ENCODE measurements at regions not wholly inside any gene's neighbourhood (a gene's known extent, or its start where the extent isn't known, plus 50 kb on each side); places are given as distances from the start of the nearest gene placed in this dataset.

- WGBS, 2 donors: 47 to 54% methylated on average over 4 of the region's 4 CpGs
- no peak for DNase-seq
- Histone ChIP-seq H3K4me3 (no peak overlapping the region), H3K4me1 (no peaks in the 10 kb centered on the region), H3K36me3 (ENCODE audit: low read depth, missing control alignments) (no peaks in the 10 kb centered on the region), H3K27me3 (no peaks in the 10 kb centered on the region), H3K9me3 (no peaks in the 10 kb centered on the region), H3K27ac (no peak overlapping the region)
- no peak for TF ChIP-seq POLR2A (IDR thresholded peaks at IDR 0.05)
- TF ChIP-seq CTCF (IDR thresholded peaks at IDR 0.05): no peak
- intact Hi-C loops (cut with DNase I; ENCODE audit: low total_unique reads): no loop called here
These were observed 92.5 kb upstream of the HDGFL1 start for GRCh38 chr6:22476811-22477390.

GRCh38 chr6:22497276-22497675, 72.1 kb upstream of the HDGFL1 start:
- no peaks in the 10 kb centered on the region for H3K9me3 ChIP-seq
- no peaks in the 10 kb centered on the region for H3K36me3 ChIP-seq (ENCODE audit: low read depth, missing control alignments)
- WGBS, 2 donors: 90 to 95% methylated on average over 3 of the region's 3 CpGs
- TF ChIP-seq CTCF (IDR thresholded peaks at IDR 0.05): no peak
- no peak for TF ChIP-seq POLR2A (IDR thresholded peaks at IDR 0.05)
- no peaks in the 10 kb centered on the region for H3K4me1 ChIP-seq
- intact Hi-C loops (cut with DNase I; ENCODE audit: low total_unique reads): no loop called here
- DNase-seq: no peak
- H3K27me3 ChIP-seq: no peaks in the 10 kb centered on the region
- no peak overlapping the region for H3K4me3 ChIP-seq
- H3K27ac ChIP-seq: no peak overlapping the region

- no peak for TF ChIP-seq CTCF (IDR thresholded peaks at IDR 0.05)
- no peak for TF ChIP-seq POLR2A (IDR thresholded peaks at IDR 0.05)
- DNase-seq: no peak
These were observed 69.6 kb upstream of the HDGFL1 start for GRCh38 chr6:22499815-22500214.

GRCh38 chr6:22506496-22506895, 62.9 kb upstream of the HDGFL1 start:
- H3K4me3 ChIP-seq: no peak overlapping the region
- H3K27ac ChIP-seq: no peak overlapping the region
- no peaks in the 10 kb centered on the region for H3K27me3 ChIP-seq
- TF ChIP-seq CTCF (IDR thresholded peaks at IDR 0.05) (no peak), POLR2A (IDR thresholded peaks at IDR 0.05) (no peak)
- no peaks in the 10 kb centered on the region for H3K9me3 ChIP-seq
- intact Hi-C loops (cut with DNase I; ENCODE audit: low total_unique reads): no loop called here
- WGBS, 2 donors: 72 to 75% methylated on average over 8 of the region's 8 CpGs
- no peak for DNase-seq
- H3K36me3 ChIP-seq (ENCODE audit: low read depth, missing control alignments): no peaks in the 10 kb centered on the region
- no peaks in the 10 kb centered on the region for H3K4me1 ChIP-seq

More at GRCh38 chr6:22499815-22500214, 69.6 kb upstream of the HDGFL1 start:
- H3K27me3 ChIP-seq: no peaks in the 10 kb centered on the region
- no peaks in the 10 kb centered on the region for H3K4me1 ChIP-seq
- H3K9me3 ChIP-seq: no peaks in the 10 kb centered on the region
- H3K36me3 ChIP-seq (ENCODE audit: low read depth, missing control alignments): no peaks in the 10 kb centered on the region
- intact Hi-C loops (cut with DNase I; ENCODE audit: low total_unique reads): no loop called here
- no peak overlapping the region for H3K27ac ChIP-seq
- H3K4me3 ChIP-seq: no peak overlapping the region

- Histone ChIP-seq H3K36me3 (ENCODE audit: low read depth, missing control alignments) (no peaks in the 10 kb centered on the region), H3K9me3 (no peaks in the 10 kb centered on the region), H3K4me3 (no peak overlapping the region), H3K27me3 (no peaks in the 10 kb centered on the region), H3K27ac (no peak overlapping the region), H3K4me1 (no peaks in the 10 kb centered on the region)
- WGBS, 2 donors: 72 to 83% methylated on average over 9 of the region's 9 CpGs
- TF ChIP-seq CTCF (IDR thresholded peaks at IDR 0.05) (no peak), POLR2A (IDR thresholded peaks at IDR 0.05) (no peak)
- DNase-seq: no peak
- intact Hi-C loops (cut with DNase I; ENCODE audit: low total_unique reads): no loop called here
These were observed 56.5 kb upstream of the HDGFL1 start for GRCh38 chr6:22512686-22513427.

Measured in testis (tissue), 2 donors.